ENCODE measurements at regions not wholly inside any gene's neighbourhood (a gene's known extent, or its start where the extent isn't known, plus 50 kb on each side); places are given as distances from the start of the nearest gene placed in this dataset.

DNA sequence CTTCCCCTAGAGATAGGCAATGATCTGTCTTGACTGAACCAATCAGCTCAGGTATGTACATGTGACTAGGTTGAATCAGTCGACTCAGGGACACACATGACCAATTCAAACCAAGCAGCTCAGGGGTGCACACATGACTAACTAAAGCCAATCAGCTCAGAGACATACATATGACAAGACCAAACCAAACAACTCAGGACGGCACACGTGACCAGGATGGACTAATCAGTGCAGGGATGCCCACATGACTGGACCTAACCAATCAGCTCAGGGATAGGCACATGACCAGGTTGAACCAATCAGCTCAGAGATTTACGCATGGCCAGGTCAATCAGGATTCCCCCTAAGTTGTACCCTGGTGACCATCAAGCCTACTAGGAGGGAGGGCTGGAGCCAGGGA is 310.3 kb downstream of the CDH26 start:
- Histone ChIP-seq H3K79me2 (ENCODE audit: insufficient read depth) (no peaks in the 10 kb centered on the region), H3K36me3 (replicated peaks in 1 of 2; ENCODE audit: control insufficient read depth in 1 of 2, insufficient read depth in 2 of 2, low read length in 1 of 2) (no peaks in the 10 kb centered on the region), H3K9ac (no peak overlapping the region), H2AFZ (ENCODE audit: low read depth) (no peak overlapping the region), H3K27ac (ENCODE audit: low read depth in 2 of 2, low read length in 1 of 2) (no peak overlapping the region), H3K9me2 (no peaks in the 10 kb centered on the region), H3F3A (replicated peaks; ENCODE audit: insufficient read depth) (no peaks in the 10 kb centered on the region), H3K27me3 (ENCODE audit: insufficient read depth) (no peaks in the 10 kb centered on the region), H3K4me3 (ENCODE audit: low read depth in 2 of 2, low read length in 1 of 2) (no peak overlapping the region), H3K4me1 (ENCODE audit: control insufficient read depth in 1 of 2, insufficient read depth in 2 of 2, low read depth in 1 of 2, low read length in 1 of 2) (peaks cover 0 to 3% of the 10 kb centered on the region in 2 experiments; a peak in 1 of 4 replicates), H4K20me1 (ENCODE audit: insufficient read depth) (no peaks in the 10 kb centered on the region), H3K9me3 (no peaks in the 10 kb centered on the region), H3K4me2 (no peak overlapping the region)
- no peak for DNase-seq
- TF ChIP-seq NFIC (IDR thresholded peaks at IDR 0.05; ENCODE audit: borderline replicate concordance) = no peak
- no peak for TF ChIP-seq TAF1 (IDR thresholded peaks at IDR 0.05; ENCODE audit: borderline replicate concordance, low read depth, low read length)
- no peak for TF ChIP-seq GATA2 (CRISPR knock-in tag; IDR thresholded peaks at IDR 0.05)
- TF ChIP-seq, protein P1, sequence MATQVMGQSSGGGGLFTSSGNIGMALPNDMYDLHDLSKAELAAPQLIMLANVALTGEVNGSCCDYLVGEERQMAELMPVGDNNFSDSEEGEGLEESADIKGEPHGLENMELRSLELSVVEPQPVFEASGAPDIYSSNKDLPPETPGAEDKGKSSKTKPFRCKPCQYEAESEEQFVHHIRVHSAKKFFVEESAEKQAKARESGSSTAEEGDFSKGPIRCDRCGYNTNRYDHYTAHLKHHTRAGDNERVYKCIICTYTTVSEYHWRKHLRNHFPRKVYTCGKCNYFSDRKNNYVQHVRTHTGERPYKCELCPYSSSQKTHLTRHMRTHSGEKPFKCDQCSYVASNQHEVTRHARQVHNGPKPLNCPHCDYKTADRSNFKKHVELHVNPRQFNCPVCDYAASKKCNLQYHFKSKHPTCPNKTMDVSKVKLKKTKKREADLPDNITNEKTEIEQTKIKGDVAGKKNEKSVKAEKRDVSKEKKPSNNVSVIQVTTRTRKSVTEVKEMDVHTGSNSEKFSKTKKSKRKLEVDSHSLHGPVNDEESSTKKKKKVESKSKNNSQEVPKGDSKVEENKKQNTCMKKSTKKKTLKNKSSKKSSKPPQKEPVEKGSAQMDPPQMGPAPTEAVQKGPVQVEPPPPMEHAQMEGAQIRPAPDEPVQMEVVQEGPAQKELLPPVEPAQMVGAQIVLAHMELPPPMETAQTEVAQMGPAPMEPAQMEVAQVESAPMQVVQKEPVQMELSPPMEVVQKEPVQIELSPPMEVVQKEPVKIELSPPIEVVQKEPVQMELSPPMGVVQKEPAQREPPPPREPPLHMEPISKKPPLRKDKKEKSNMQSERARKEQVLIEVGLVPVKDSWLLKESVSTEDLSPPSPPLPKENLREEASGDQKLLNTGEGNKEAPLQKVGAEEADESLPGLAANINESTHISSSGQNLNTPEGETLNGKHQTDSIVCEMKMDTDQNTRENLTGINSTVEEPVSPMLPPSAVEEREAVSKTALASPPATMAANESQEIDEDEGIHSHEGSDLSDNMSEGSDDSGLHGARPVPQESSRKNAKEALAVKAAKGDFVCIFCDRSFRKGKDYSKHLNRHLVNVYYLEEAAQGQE (IDR thresholded peaks at IDR 0.05; ENCODE audit: low read depth, low read length) = no peak
- no peak for TF ChIP-seq NRF1 (IDR thresholded peaks at IDR 0.05; ENCODE audit: low read depth, low read length)
- TF ChIP-seq, protein P2, sequence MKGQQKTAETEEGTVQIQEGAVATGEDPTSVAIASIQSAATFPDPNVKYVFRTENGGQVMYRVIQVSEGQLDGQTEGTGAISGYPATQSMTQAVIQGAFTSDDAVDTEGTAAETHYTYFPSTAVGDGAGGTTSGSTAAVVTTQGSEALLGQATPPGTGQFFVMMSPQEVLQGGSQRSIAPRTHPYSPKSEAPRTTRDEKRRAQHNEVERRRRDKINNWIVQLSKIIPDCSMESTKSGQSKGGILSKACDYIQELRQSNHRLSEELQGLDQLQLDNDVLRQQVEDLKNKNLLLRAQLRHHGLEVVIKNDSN (IDR thresholded peaks at IDR 0.05; ENCODE audit: borderline replicate concordance, low read depth) = no peak
- TF ChIP-seq, protein P3, sequence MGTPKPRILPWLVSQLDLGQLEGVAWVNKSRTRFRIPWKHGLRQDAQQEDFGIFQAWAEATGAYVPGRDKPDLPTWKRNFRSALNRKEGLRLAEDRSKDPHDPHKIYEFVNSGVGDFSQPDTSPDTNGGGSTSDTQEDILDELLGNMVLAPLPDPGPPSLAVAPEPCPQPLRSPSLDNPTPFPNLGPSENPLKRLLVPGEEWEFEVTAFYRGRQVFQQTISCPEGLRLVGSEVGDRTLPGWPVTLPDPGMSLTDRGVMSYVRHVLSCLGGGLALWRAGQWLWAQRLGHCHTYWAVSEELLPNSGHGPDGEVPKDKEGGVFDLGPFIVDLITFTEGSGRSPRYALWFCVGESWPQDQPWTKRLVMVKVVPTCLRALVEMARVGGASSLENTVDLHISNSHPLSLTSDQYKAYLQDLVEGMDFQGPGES (IDR thresholded peaks at IDR 0.05; ENCODE audit: low read depth, low read length) = no peak
- 11% methylated on average over 3 of the region's 4 CpGs for WGBS (ENCODE audit: low lambda C conversion rate)
- ChIA-PET POLR2A (no interaction called here), CTCF (interaction anchor here (1.3 to 1.6 kb wide), 3 partner anchors 41 to 58 kb away, joined by 3 to 6 read pairs (median 4); no protein-coding TSS in a partner anchor)

GRCh38 chr20:60269573-60270162 is 311.4 kb downstream of the CDH26 start:
- Histone ChIP-seq H3K27me3 (ENCODE audit: insufficient read depth) (no peaks in the 10 kb centered on the region), H3K79me2 (ENCODE audit: insufficient read depth) (no peaks in the 10 kb centered on the region), H3K9me3 (no peaks in the 10 kb centered on the region), H4K20me1 (ENCODE audit: insufficient read depth) (no peaks in the 10 kb centered on the region), H3K9me2 (no peaks in the 10 kb centered on the region), H3K36me3 (replicated peaks in 1 of 2; ENCODE audit: control insufficient read depth in 1 of 2, insufficient read depth in 2 of 2, low read length in 1 of 2) (no peaks in the 10 kb centered on the region), H3K4me1 (ENCODE audit: control insufficient read depth in 1 of 2, insufficient read depth in 2 of 2, low read depth in 1 of 2, low read length in 1 of 2) (no peaks in the 10 kb centered on the region), H2AFZ (ENCODE audit: low read depth) (no peak overlapping the region), H3K27ac (ENCODE audit: low read depth in 2 of 2, low read length in 1 of 2) (no peak overlapping the region), H3K9ac (no peak overlapping the region), H3K4me3 (ENCODE audit: low read depth in 2 of 2, low read length in 1 of 2) (no peak overlapping the region), H3K4me2 (no peak overlapping the region), H3F3A (replicated peaks; ENCODE audit: insufficient read depth) (no peaks in the 10 kb centered on the region)
- DNase-seq = no peak
- whole genome bisulfite sequencing (ENCODE audit: low lambda C conversion rate) = 24% methylated on average over 7 of the region's 7 CpGs
- TF ChIP-seq, protein P4, sequence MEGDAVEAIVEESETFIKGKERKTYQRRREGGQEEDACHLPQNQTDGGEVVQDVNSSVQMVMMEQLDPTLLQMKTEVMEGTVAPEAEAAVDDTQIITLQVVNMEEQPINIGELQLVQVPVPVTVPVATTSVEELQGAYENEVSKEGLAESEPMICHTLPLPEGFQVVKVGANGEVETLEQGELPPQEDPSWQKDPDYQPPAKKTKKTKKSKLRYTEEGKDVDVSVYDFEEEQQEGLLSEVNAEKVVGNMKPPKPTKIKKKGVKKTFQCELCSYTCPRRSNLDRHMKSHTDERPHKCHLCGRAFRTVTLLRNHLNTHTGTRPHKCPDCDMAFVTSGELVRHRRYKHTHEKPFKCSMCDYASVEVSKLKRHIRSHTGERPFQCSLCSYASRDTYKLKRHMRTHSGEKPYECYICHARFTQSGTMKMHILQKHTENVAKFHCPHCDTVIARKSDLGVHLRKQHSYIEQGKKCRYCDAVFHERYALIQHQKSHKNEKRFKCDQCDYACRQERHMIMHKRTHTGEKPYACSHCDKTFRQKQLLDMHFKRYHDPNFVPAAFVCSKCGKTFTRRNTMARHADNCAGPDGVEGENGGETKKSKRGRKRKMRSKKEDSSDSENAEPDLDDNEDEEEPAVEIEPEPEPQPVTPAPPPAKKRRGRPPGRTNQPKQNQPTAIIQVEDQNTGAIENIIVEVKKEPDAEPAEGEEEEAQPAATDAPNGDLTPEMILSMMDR (IDR thresholded peaks at IDR 0.05) = no peak
- no peak for TF ChIP-seq NRF1 (IDR thresholded peaks at IDR 0.05; ENCODE audit: low read depth, low read length)
- no peak for TF ChIP-seq EP300 (IDR thresholded peaks at IDR 0.05; ENCODE audit: borderline replicate concordance in 1 of 2, low read depth in 1 of 2, low read length in 1 of 2)
- TF ChIP-seq GATA2 (CRISPR knock-in tag; IDR thresholded peaks at IDR 0.05) = no peak
- no peak for TF ChIP-seq ELF1 (IDR thresholded peaks at IDR 0.05)
- no peak for TF ChIP-seq TCF12 (IDR thresholded peaks at IDR 0.05)
- TF ChIP-seq MXI1 (IDR thresholded peaks at IDR 0.05; ENCODE audit: low read depth, low read length) = no peak
- ChIA-PET POLR2A (no interaction called here), CTCF (interaction anchor here (0.7 to 1.6 kb wide), 3 partner anchors 44 to 339 kb away, joined by 3 to 4 read pairs (median 3); no protein-coding TSS in a partner anchor)

All from SK-N-SH (cell line).